CD4-positive, CD25-positive, alpha-beta regulatory T cell (primary cell): ENCODE measurements at regions not wholly inside any gene's neighbourhood (a gene's known extent, or its start where the extent isn't known, plus 50 kb on each side); places are given as distances from the start of the nearest gene placed in this dataset.

Source experiments
- ATAC-seq, 2 donors: fragments of 150-1000 bp; cut with Tn5 transposase; one replicate each; pipeline ENCODE4 v1.10.0; 2021; ENCODE audit warnings: low read depth in 2 of 2, moderate number of reproducible peaks in 2 of 2, moderate library complexity in 1 of 2
- DNase-seq, 3 donors: peaks; one replicate each; pipeline versions ENCODE4 v3.0.0 to v3.0.0-alpha.2; 2012 to 2022; ENCODE audit warnings: mixed read lengths in 1 of 3
- H3K27ac ChIP-seq: one replicate; pipeline ENCODE4 v1.7.0; 2013; ENCODE audit warnings: mild to moderate bottlenecking, low read length; ENCODE audit not compliant: insufficient read depth, poor library complexity, severe bottlenecking
- H3K27me3 ChIP-seq: one replicate; pipeline ENCODE4 v1.7.0; 2013; ENCODE audit warnings: low read length; ENCODE audit not compliant: control insufficient read depth, insufficient read depth
- H3K36me3 ChIP-seq: one replicate; pipeline ENCODE4 v1.7.0; 2013; ENCODE audit warnings: mild to moderate bottlenecking, low read length, moderate library complexity; ENCODE audit not compliant: control insufficient read depth, insufficient read depth
- H3K4me1 ChIP-seq: 2 replicates; pipeline ENCODE4 v1.7.0; 2013; ENCODE audit warnings: mild to moderate bottlenecking, low read length; ENCODE audit not compliant: insufficient read depth, control insufficient read depth, poor library complexity, severe bottlenecking
- H3K4me3 ChIP-seq: one replicate; pipeline ENCODE4 v1.7.0; 2013; ENCODE audit warnings: low read depth, mild to moderate bottlenecking, low read length, moderate library complexity
- H3K9me3 ChIP-seq, 2 experiments: 1 replicate in 1 of 2; 2 replicates in 1 of 2; pipeline ENCODE4 v1.7.0; 2013; ENCODE audit warnings: low read length in 2 of 2, mild to moderate bottlenecking in 1 of 2, moderate library complexity in 1 of 2; ENCODE audit not compliant: control insufficient read depth in 2 of 2
- H3K27ac Mint-ChIP-seq, 3 donors: one replicate each; pipeline ENCODE4 v1.8.0; 2020 to 2022; ENCODE audit warnings: mild to moderate bottlenecking in 3 of 3, mixed read lengths in 3 of 3, moderate library complexity in 2 of 3
- H3K27me3 Mint-ChIP-seq: one replicate; pipeline ENCODE4 v1.8.0; 2022; ENCODE audit warnings: mild to moderate bottlenecking, mixed read lengths
- H3K36me3 Mint-ChIP-seq: one replicate; pipeline ENCODE4 v1.8.0; 2020; ENCODE audit warnings: mixed read lengths
- H3K4me1 Mint-ChIP-seq, 4 donors: one replicate each; pipeline ENCODE4 v1.8.0; 2020 to 2022; ENCODE audit warnings: mixed read lengths in 4 of 4, mild to moderate bottlenecking in 1 of 4
- H3K4me3 Mint-ChIP-seq, 4 donors: one replicate each; pipeline ENCODE4 v1.8.0; 2020 to 2022; ENCODE audit warnings: mild to moderate bottlenecking in 4 of 4, mixed read lengths in 4 of 4, moderate library complexity in 3 of 4
- H3K9me3 Mint-ChIP-seq, 7 donors: one replicate each; pipeline ENCODE4 v1.8.0; 2020 to 2022; ENCODE audit warnings: mixed read lengths in 7 of 7, mild to moderate bottlenecking in 3 of 7, moderate library complexity in 2 of 7

DNA sequence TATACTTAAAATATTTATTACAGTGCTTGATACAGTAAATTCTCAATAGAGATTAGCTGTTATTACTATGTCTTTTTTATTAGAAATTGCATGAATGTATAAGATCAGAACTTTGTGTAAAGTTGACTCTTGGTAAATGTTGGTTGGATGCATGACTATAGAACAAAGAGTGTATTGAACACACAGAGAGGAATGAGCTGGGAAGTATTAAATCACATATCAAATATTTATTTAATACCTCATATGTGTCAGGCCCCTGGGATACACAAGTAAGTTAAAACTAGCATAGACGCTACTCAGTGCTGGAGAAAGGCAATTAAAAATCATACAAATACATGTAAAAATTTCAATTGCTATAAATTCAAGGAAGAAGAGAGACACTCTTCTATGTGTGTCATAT is 550.7 kb upstream of the TLE4 start:
- Histone ChIP-seq H3K27ac (no peak overlapping the region), H3K4me1 (no peaks in the 10 kb centered on the region), H3K36me3 (no peaks in the 10 kb centered on the region), H3K27me3 (no peaks in the 10 kb centered on the region), H3K4me3 (no peak overlapping the region), H3K9me3 (no peaks in the 10 kb centered on the region)
- no peak for ATAC-seq
- H3K9me3 Mint-ChIP-seq, result peaks cover 0 to 4% (median 0%) of the 10 kb centered on the region in 7 donors
- DNase-seq, result no peak
- H3K27ac Mint-ChIP-seq, result no peak overlapping the region
- H3K4me1 Mint-ChIP-seq, result no peaks in the 10 kb centered on the region
- no peaks in the 10 kb centered on the region for H3K27me3 Mint-ChIP-seq
- no peak overlapping the region for H3K4me3 Mint-ChIP-seq
- H3K36me3 Mint-ChIP-seq, result no peaks in the 10 kb centered on the region

DNA sequence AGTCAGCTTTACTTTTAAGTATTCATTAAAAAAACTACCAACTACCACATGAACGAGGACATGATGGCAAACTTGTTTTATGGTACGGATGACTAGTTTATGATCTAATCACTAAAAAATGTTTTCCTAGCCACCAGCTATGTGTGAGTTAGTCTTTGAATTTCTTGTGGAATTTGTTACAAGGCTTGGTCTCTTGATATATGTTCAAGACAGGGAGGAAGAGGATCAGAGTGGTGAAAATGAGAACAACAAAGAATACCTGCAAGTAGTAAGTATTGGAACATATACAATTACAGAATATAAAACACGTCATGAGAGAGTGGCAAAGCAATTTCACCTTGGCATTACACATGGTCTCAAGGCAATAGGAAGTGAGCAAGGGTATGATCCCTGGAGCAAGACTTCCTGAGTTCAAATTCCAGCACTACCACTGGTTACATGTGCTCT is 548.6 kb upstream of the TLE4 start:
- ATAC-seq (no peak), DNase-seq (no peak)
- Mint-ChIP-seq H3K27ac (no peak overlapping the region), H3K36me3 (no peaks in the 10 kb centered on the region), H3K9me3 (peaks cover 0 to 1% (median 0%) of the 10 kb centered on the region in 7 donors), H3K4me1 (no peaks in the 10 kb centered on the region), H3K27me3 (no peaks in the 10 kb centered on the region), H3K4me3 (no peak overlapping the region)
- H3K27me3 ChIP-seq, result no peaks in the 10 kb centered on the region
- no peak overlapping the region for H3K27ac ChIP-seq
- H3K9me3 ChIP-seq, result no peaks in the 10 kb centered on the region
- no peaks in the 10 kb centered on the region for H3K36me3 ChIP-seq
- no peak overlapping the region for H3K4me3 ChIP-seq
- no peaks in the 10 kb centered on the region for H3K4me1 ChIP-seq

GRCh38 chr9:79026316-79026715 is 545.4 kb upstream of the TLE4 start:
- peaks cover 0 to 1% (median 0%) of the 10 kb centered on the region in 7 donors for H3K9me3 Mint-ChIP-seq
- H3K27me3 Mint-ChIP-seq, result no peaks in the 10 kb centered on the region

GRCh38 chr9:79028101-79028500 is 543.7 kb upstream of the TLE4 start:
- ATAC-seq (no peak), DNase-seq (no peak)
- H3K9me3 ChIP-seq, result no peaks in the 10 kb centered on the region
- Mint-ChIP-seq H3K4me1 (no peaks in the 10 kb centered on the region), H3K27me3 (no peaks in the 10 kb centered on the region), H3K27ac (no peak overlapping the region), H3K4me3 (no peak overlapping the region), H3K36me3 (no peaks in the 10 kb centered on the region), H3K9me3 (peaks cover 0 to 2% (median 0%) of the 10 kb centered on the region in 7 donors)
- no peaks in the 10 kb centered on the region for H3K4me1 ChIP-seq
- H3K4me3 ChIP-seq, result no peak overlapping the region
- no peak overlapping the region for H3K27ac ChIP-seq
- H3K27me3 ChIP-seq, result no peaks in the 10 kb centered on the region
- H3K36me3 ChIP-seq, result no peaks in the 10 kb centered on the region

More at GRCh38 chr9:79026316-79026715, 545.4 kb upstream of the TLE4 start:
- H3K4me3 Mint-ChIP-seq, result no peak overlapping the region
- Histone ChIP-seq H3K27me3 (no peaks in the 10 kb centered on the region), H3K27ac (no peak overlapping the region), H3K36me3 (no peaks in the 10 kb centered on the region), H3K4me3 (no peak overlapping the region), H3K9me3 (no peaks in the 10 kb centered on the region), H3K4me1 (no peaks in the 10 kb centered on the region)
- ATAC-seq, result no peak
- no peaks in the 10 kb centered on the region for H3K4me1 Mint-ChIP-seq
- no peak for DNase-seq
- no peak overlapping the region for H3K27ac Mint-ChIP-seq
- H3K36me3 Mint-ChIP-seq, result no peaks in the 10 kb centered on the region

- Histone ChIP-seq H3K9me3 (no peaks in the 10 kb centered on the region), H3K36me3 (no peaks in the 10 kb centered on the region), H3K27ac (no peak overlapping the region), H3K4me1 (no peaks in the 10 kb centered on the region), H3K4me3 (no peak overlapping the region), H3K27me3 (no peaks in the 10 kb centered on the region)
- H3K27ac Mint-ChIP-seq, result no peak overlapping the region
- H3K4me1 Mint-ChIP-seq, result no peaks in the 10 kb centered on the region
- H3K9me3 Mint-ChIP-seq, result peaks cover 0 to 6% (median 4%) of the 10 kb centered on the region in 7 donors
- ATAC-seq (no peak), DNase-seq (no peak)
- no peak overlapping the region for H3K4me3 Mint-ChIP-seq
- no peaks in the 10 kb centered on the region for H3K27me3 Mint-ChIP-seq
- H3K36me3 Mint-ChIP-seq, result no peaks in the 10 kb centered on the region
Observed at GRCh38 chr9:79034583-79034982, 537.2 kb upstream of the TLE4 start.

DNA sequence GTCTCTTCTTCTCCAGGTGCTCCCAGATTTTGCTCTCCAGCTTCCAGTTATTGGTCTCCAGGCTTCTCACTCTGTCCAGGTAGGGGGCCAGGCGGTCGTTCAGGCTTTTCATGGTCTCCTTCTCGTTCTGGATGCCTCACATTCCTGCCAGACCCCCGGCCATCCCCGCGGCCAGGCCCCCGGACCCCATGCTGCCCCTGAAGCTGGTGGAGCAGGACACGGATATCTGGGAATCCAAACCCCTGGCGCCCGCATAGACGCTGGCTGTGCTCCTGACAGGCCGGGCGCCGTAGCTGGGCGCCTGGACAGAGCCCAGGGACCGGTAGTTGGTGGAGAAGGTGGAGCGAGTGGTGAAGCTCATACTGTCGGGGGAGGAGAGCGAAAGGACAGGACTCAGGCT is 534.4 kb upstream of the TLE4 start:
- Histone ChIP-seq H3K4me1 (no peaks in the 10 kb centered on the region), H3K9me3 (no peaks in the 10 kb centered on the region), H3K27me3 (no peaks in the 10 kb centered on the region), H3K4me3 (no peak overlapping the region), H3K36me3 (no peaks in the 10 kb centered on the region), H3K27ac (no peak overlapping the region)
- Mint-ChIP-seq H3K4me3 (no peak overlapping the region), H3K27me3 (no peaks in the 10 kb centered on the region), H3K4me1 (no peaks in the 10 kb centered on the region), H3K27ac (no peak overlapping the region), H3K9me3 (peaks cover 0 to 6% (median 3%) of the 10 kb centered on the region in 7 donors), H3K36me3 (no peaks in the 10 kb centered on the region)
- ATAC-seq, result no peak
- DNase-seq, result no peak

- Mint-ChIP-seq H3K36me3 (no peaks in the 10 kb centered on the region), H3K27ac (no peak overlapping the region), H3K4me1 (no peaks in the 10 kb centered on the region), H3K27me3 (no peaks in the 10 kb centered on the region), H3K9me3 (peaks cover 0 to 11% (median 2%) of the 10 kb centered on the region in 7 donors), H3K4me3 (no peak overlapping the region)
- no peak for DNase-seq
- Histone ChIP-seq H3K4me3 (no peak overlapping the region), H3K9me3 (no peaks in the 10 kb centered on the region), H3K27me3 (no peaks in the 10 kb centered on the region), H3K36me3 (no peaks in the 10 kb centered on the region), H3K4me1 (no peaks in the 10 kb centered on the region), H3K27ac (no peak overlapping the region)
- no peak for ATAC-seq
Observed at GRCh38 chr9:79040671-79041070, 531.1 kb upstream of the TLE4 start.

GRCh38 chr9:79041266-79041665 is 530.5 kb upstream of the TLE4 start:
- Histone ChIP-seq H3K27ac (no peak overlapping the region), H3K4me3 (no peak overlapping the region), H3K9me3 (no peaks in the 10 kb centered on the region), H3K36me3 (no peaks in the 10 kb centered on the region), H3K27me3 (no peaks in the 10 kb centered on the region), H3K4me1 (no peaks in the 10 kb centered on the region)
- DNase-seq (no peak), ATAC-seq (no peak)
- H3K27ac Mint-ChIP-seq, result no peak overlapping the region
- no peaks in the 10 kb centered on the region for H3K27me3 Mint-ChIP-seq
- H3K4me1 Mint-ChIP-seq, result no peaks in the 10 kb centered on the region
- H3K36me3 Mint-ChIP-seq, result no peaks in the 10 kb centered on the region
- H3K4me3 Mint-ChIP-seq, result no peak overlapping the region
- peaks cover 0 to 11% (median 2%) of the 10 kb centered on the region in 7 donors for H3K9me3 Mint-ChIP-seq
